ENCODE measurements at regions not wholly inside any gene's neighbourhood (a gene's known extent, or its start where the extent isn't known, plus 50 kb on each side); places are given as distances from the start of the nearest gene placed in this dataset.
A peak's percentile ranks its signal among the peaks of the same experiment; 100 is the strongest.

DNA sequence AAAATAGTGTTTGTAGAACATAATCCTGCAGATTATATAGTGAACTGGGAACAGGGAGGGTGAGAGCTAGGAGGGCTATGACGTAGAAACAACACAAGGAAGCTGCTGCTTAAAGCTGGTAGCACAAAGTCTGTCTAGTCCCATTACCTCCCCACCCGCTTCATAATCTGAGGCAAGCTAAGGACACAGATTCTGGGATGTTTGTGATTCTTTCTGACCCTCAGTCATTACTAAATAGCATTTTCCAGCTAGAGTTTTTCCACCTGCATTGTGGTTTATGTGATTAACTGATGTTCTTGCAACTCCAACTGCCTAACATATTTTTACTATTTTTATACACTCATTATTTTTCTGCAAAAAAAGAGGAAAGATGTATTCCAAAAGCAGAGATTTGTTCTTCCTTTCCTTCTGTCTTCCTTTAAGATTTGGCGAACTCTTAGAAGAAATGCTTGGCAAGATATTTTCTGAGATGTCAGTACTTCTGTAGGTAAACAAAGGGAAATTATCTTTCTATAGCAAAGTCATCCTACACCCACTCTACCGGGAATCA, 293.2 kb upstream of the FAR2 start:
- no peak for TF ChIP-seq CTCF (IDR thresholded peaks at IDR 0.05; ENCODE audit: low read depth, low read length)
- no peak for DNase-seq (ENCODE audit: low read depth in 2 of 2)
- no peak overlapping the region for H3K4me3 ChIP-seq (replicated peaks in 1 of 2; ENCODE audit: low read depth in 2 of 2, low read length in 2 of 2)

DNA sequence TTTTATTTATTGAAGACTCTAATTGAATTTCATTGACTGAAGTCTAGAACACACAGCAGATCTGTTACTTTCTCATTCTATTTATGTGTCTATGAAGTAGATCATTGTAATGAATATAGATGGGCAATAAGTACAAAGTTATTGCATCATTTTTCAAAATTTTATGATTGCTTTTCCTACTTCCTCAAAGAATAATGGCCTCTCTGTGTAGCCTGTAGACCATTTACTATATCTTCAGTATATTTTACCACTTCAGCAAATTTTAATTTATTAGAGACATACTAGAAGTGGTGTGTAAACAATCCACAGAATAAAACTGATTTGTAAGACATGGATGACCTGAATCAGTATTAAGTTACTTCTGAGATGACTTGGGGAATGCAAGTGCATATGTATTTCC, 291.7 kb upstream of the FAR2 start:
- no peak for DNase-seq (ENCODE audit: low read depth in 2 of 2)
- no peak overlapping the region for H3K4me3 ChIP-seq (replicated peaks in 1 of 2; ENCODE audit: low read depth in 2 of 2, low read length in 2 of 2)
- TF ChIP-seq CTCF (IDR thresholded peaks at IDR 0.05; ENCODE audit: low read depth, low read length) = no peak

DNA sequence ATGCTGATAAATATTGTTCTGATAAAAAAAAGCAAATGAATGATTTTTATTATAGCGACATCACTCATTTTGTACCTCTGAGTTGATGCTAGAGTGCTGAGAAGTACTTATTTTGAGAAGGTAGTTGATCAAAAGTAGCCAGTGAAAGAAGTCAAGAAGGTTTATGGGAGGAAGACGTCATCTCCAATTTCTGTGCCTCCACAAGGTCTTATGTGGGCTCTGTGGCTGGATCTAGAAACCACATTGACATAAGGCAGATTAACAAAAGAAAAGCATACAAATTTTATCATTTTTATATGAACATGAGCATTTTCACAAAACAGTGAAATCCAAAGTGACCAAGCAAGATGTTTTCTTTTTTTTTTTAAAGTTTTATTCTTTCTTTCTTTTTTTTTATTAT, 289.5 kb upstream of the FAR2 start:
- no peak overlapping the region for H3K4me3 ChIP-seq (replicated peaks in 1 of 2; ENCODE audit: low read depth in 2 of 2, low read length in 2 of 2)
- no peak for DNase-seq (ENCODE audit: low read depth in 2 of 2)
- TF ChIP-seq CTCF (IDR thresholded peaks at IDR 0.05; ENCODE audit: low read depth, low read length) = no peak

DNA sequence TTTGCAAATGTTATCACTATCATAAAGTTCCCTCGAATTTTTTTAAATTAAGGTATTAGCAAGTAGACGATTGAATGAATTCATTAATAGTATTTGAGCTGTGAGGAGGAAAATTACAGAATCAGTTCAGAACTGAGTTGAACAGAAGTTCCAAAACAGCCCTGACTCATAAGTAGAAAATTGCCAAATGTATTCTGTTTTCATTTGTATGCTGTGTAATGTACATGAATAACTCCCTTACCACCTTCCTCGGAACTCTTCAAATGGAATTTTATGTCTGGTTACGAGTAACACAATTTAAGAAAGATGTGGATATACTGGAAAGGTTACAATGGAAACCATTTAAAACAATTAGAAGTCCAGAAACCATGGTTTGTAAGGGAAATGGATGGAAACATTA, 283.3 kb upstream of the FAR2 start:
- DNase-seq (ENCODE audit: low read depth in 2 of 2) = peak in 1 of 2 donors; percentile 52
- no peak overlapping the region for H3K4me3 ChIP-seq (replicated peaks in 1 of 2; ENCODE audit: low read depth in 2 of 2, low read length in 2 of 2)
- TF ChIP-seq CTCF (IDR thresholded peaks at IDR 0.05; ENCODE audit: low read depth, low read length) = no peak

DNA sequence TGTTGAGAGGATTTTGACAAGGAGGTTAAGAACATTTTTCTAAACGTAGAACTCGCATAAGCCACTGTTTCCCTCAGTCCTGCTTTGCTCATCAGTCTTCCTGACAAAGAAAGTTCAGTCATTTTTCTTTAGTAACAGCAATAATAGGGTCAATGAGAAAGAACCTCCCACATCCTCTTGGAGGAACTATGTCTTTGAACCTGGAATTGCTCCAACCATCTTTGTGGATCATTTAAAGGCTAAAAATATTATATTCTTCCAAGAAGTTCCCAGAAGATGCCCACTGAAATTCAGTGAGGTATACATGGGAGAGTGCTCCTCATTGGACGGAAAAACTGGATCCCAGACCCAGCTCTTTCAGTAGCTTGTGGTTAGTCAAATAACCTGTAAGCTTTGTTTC, 282.8 kb upstream of the FAR2 start:
- H3K4me3 ChIP-seq (replicated peaks in 1 of 2; ENCODE audit: low read depth in 2 of 2, low read length in 2 of 2) = no peak overlapping the region
- no peak for DNase-seq (ENCODE audit: low read depth in 2 of 2)
- no peak for TF ChIP-seq CTCF (IDR thresholded peaks at IDR 0.05; ENCODE audit: low read depth, low read length)

DNA sequence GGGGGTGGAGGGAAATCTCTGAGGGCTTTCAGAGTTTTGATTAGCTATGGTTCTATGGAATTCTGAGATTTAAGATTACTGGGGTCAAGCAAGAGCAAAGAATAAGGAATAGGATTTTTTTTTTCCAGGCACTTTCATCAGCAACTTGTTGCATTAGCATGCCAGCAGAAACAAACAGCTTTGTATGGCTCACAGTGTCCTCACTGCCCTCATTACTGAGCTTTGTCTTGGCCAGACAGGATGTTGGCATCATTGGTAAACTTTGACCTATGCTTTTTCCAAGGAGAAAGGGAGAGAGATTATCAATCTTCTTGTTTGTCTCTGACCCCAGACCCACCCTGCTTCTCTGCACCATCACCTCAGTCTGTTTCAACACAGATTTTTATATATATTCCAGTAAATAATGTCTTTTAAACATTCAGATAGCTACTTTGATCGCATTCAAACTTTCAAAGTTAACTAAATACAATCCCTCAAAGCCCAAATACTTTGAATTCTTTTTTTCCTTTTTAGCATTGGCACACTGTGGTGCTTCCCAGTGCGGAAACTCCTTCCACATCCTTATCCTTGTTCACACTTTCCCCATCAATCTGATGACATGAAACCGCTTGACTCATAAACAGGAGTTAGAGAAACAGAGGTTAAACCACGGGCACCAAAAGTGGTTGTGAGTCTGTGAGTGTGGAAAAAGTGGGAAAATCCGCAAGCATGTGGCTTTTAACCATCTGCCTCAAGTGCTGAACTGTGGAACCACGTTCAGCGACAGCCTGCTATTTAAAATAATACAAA, 282.2 kb upstream of the FAR2 start:
- H3K4me3 ChIP-seq (replicated peaks in 1 of 2; ENCODE audit: low read depth in 2 of 2, low read length in 2 of 2) = no peak overlapping the region
- TF ChIP-seq CTCF (IDR thresholded peaks at IDR 0.05; ENCODE audit: low read depth, low read length) = no peak
- no peak for DNase-seq (ENCODE audit: low read depth in 2 of 2)
